ENCODE measurements at regions not wholly inside any gene's neighbourhood (a gene's known extent, or its start where the extent isn't known, plus 50 kb on each side); places are given as distances from the start of the nearest gene placed in this dataset.

GRCh38 chr2:65999103-65999502 is 435.8 kb upstream of the MEIS1 start:
- H3K4me3 ChIP-seq, result no peak overlapping the region
- H3K27ac ChIP-seq, result no peak overlapping the region
- DNase-seq (ENCODE audit: low spot score) (no peak), ATAC-seq (ENCODE audit: insufficient number of reproducible peaks, low FRiP score, low read depth) (no peak)
- TF ChIP-seq CTCF (IDR thresholded peaks at IDR 0.05), result no peak
- no peaks in the 10 kb centered on the region for H3K36me3 ChIP-seq
- no peaks in the 10 kb centered on the region for H3K27me3 ChIP-seq (replicated peaks; ENCODE audit: insufficient read depth)
- H3K4me1 ChIP-seq (ENCODE audit: control insufficient read depth in 1 of 2, low read depth in 2 of 2), result no peaks in the 10 kb centered on the region
- no peaks in the 10 kb centered on the region for H3K9me3 ChIP-seq

- no peak for ATAC-seq (ENCODE audit: insufficient number of reproducible peaks, low FRiP score, low read depth)
- Histone ChIP-seq H3K36me3 (no peaks in the 10 kb centered on the region), H3K27ac (no peak overlapping the region), H3K9me3 (no peaks in the 10 kb centered on the region), H3K27me3 (replicated peaks; ENCODE audit: insufficient read depth) (no peaks in the 10 kb centered on the region), H3K4me3 (no peak overlapping the region), H3K4me1 (ENCODE audit: control insufficient read depth in 1 of 2, low read depth in 2 of 2) (no peaks in the 10 kb centered on the region)
- no peak for TF ChIP-seq CTCF (IDR thresholded peaks at IDR 0.05)
- no peak for DNase-seq (ENCODE audit: low spot score)
These were observed 437.0 kb upstream of the MEIS1 start for GRCh38 chr2:65997961-65998360.

GRCh38 chr2:65992198-65992554 is 442.7 kb upstream of the MEIS1 start:
- DNase-seq (ENCODE audit: low spot score), result no peak
- H3K4me1 ChIP-seq (ENCODE audit: control insufficient read depth in 1 of 2, low read depth in 2 of 2), result no peaks in the 10 kb centered on the region
- H3K36me3 ChIP-seq, result no peaks in the 10 kb centered on the region
- no peak for ATAC-seq (ENCODE audit: insufficient number of reproducible peaks, low FRiP score, low read depth)
- no peaks in the 10 kb centered on the region for H3K27me3 ChIP-seq (replicated peaks; ENCODE audit: insufficient read depth)
- no peak overlapping the region for H3K4me3 ChIP-seq
- no peak overlapping the region for H3K27ac ChIP-seq
- H3K9me3 ChIP-seq, result no peaks in the 10 kb centered on the region
- TF ChIP-seq CTCF (IDR thresholded peaks at IDR 0.05), result no peak

- DNase-seq (ENCODE audit: low spot score) (no peak), ATAC-seq (ENCODE audit: insufficient number of reproducible peaks, low FRiP score, low read depth) (no peak)
- H3K4me3 ChIP-seq, result no peak overlapping the region
These were observed 443.3 kb upstream of the MEIS1 start for GRCh38 chr2:65991381-65992197.

GRCh38 chr2:65985986-65986385 is 448.9 kb upstream of the MEIS1 start:
- Histone ChIP-seq H3K36me3 (no peaks in the 10 kb centered on the region), H3K27ac (no peak overlapping the region), H3K27me3 (replicated peaks; ENCODE audit: insufficient read depth) (no peaks in the 10 kb centered on the region), H3K9me3 (no peaks in the 10 kb centered on the region), H3K4me3 (no peak overlapping the region), H3K4me1 (ENCODE audit: control insufficient read depth in 1 of 2, low read depth in 2 of 2) (no peaks in the 10 kb centered on the region)
- DNase-seq (ENCODE audit: low spot score), result no peak
- no peak for ATAC-seq (ENCODE audit: insufficient number of reproducible peaks, low FRiP score, low read depth)
- TF ChIP-seq CTCF (IDR thresholded peaks at IDR 0.05), result no peak

More at GRCh38 chr2:65991381-65992197, 443.3 kb upstream of the MEIS1 start:
- H3K36me3 ChIP-seq, result no peaks in the 10 kb centered on the region
- no peaks in the 10 kb centered on the region for H3K4me1 ChIP-seq (ENCODE audit: control insufficient read depth in 1 of 2, low read depth in 2 of 2)
- no peaks in the 10 kb centered on the region for H3K9me3 ChIP-seq
- no peaks in the 10 kb centered on the region for H3K27me3 ChIP-seq (replicated peaks; ENCODE audit: insufficient read depth)
- no peak overlapping the region for H3K27ac ChIP-seq
- TF ChIP-seq CTCF (IDR thresholded peaks at IDR 0.05), result no peak
